ENCODE measurements at regions not wholly inside any gene's neighbourhood (a gene's known extent, or its start where the extent isn't known, plus 50 kb on each side); places are given as distances from the start of the nearest gene placed in this dataset.

DNA sequence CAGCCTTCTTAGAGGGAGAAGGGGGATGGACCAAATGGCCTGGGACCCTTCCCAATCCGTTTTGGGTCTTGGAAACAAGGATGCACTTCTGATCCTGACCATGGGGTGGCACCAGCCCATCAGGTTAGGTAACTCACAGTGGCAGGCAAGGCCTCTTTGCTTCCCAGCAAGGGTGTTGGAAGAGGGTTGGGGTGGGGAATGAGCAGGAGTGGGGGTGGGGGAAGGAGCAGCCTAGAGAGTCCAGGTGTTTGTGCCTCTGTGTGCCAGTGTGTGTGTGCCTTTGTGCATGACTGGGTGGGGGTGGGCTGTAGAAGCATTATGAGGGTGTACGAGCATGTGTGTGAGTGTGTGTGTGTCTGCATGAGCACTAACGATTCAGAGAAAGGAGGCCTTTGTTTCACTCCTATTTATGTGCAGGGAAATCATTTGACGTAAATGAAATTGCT, 213.1 kb downstream of the INSC start:
- peak in 5 of 6 experiments; percentile 46 to 70 (median 49) for TF ChIP-seq CTCF (IDR thresholded peaks at IDR 0.05)
- no peak for TF ChIP-seq POLR2A (IDR thresholded peaks at IDR 0.05)
